ENCODE measurements at regions not wholly inside any gene's neighbourhood (a gene's known extent, or its start where the extent isn't known, plus 50 kb on each side); places are given as distances from the start of the nearest gene placed in this dataset.

DNA sequence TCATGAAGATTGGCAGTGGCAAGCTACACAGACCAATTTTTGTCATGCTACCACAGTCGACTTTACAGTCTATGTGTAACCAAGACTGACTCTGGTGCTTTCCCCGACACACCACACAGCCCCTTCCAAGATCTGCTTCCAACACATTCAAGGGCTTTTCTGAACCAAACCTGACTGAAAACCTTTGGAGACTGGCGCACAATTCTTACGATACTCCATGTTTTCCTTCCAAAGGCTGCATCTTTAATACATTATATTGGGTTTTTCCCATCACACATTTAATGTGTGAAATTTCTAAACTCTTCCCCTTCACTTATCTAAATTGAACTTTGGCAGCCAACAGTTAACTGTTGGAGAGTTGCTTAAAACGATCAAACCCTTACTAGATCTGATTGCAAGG, 127.7 kb upstream of the SOX5 start:
- DNase-seq (ENCODE audit: low spot score) = no peak
- in situ Hi-C loops (cut with MboI; ENCODE audit: low pct_unique_long_range_greater_than_20kb, low sequenced_read_pairs, unreplicated experiment) = no loop called here
- TF ChIP-seq CTCF (IDR thresholded peaks at IDR 0.05; ENCODE audit: extremely low read depth, insufficient read depth, missing control alignments) = no peak

DNA sequence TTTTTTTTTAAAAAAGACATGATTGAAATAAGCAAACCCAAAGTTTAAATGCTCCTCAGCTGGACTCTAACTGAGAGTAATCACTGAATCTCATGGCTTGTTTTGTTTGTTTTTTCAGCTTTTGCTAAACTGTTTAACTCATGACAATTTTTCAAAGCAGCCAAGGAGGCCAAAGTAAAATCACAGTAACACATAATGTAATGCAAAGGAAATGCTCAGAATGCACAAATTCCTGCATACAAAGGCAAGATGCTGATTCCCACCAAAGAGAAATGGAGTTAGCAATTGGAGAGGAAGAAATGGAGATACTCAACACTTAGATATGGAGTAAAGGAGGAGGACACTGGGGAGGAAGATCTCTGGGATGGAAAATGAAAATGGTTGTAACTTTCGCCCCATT, 126.2 kb upstream of the SOX5 start:
- TF ChIP-seq CTCF (IDR thresholded peaks at IDR 0.05; ENCODE audit: extremely low read depth, insufficient read depth, missing control alignments) = no peak
- in situ Hi-C loops (cut with MboI; ENCODE audit: low pct_unique_long_range_greater_than_20kb, low sequenced_read_pairs, unreplicated experiment) = no loop called here
- DNase-seq (ENCODE audit: low spot score) = no peak

DNA sequence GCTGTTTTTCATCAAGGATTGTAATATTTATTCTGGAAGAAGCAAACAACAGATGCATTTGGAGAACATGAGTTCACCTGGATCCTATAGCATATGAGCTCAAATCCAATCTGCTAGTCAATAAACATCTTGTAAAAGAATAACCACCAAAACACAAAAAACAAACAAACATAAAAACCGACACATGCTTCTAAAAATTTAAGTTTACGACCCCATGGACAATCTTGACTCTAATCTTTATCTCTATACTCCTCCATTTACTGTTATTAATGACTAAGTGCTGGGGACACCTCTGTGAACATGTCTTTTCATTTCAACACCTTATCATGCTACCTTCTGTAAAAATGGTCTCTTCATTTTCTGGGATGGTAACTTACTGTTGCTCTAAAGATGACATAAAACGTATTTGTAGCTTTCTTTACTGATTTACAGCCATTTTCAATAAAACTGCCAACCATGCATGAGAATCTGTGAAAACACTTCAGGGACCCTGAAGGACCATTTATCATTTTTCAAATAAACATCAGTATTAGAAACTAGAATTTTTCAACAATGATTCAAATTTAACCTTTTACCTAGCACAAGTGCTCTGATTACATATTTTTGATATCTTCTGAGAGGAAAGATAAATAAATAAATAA, 123.8 kb upstream of the SOX5 start:
- in situ Hi-C loops (cut with MboI; ENCODE audit: low pct_unique_long_range_greater_than_20kb, low sequenced_read_pairs, unreplicated experiment) = no loop called here
- no peak for DNase-seq (ENCODE audit: low spot score)
- TF ChIP-seq CTCF (IDR thresholded peaks at IDR 0.05; ENCODE audit: extremely low read depth, insufficient read depth, missing control alignments) = no peak

DNA sequence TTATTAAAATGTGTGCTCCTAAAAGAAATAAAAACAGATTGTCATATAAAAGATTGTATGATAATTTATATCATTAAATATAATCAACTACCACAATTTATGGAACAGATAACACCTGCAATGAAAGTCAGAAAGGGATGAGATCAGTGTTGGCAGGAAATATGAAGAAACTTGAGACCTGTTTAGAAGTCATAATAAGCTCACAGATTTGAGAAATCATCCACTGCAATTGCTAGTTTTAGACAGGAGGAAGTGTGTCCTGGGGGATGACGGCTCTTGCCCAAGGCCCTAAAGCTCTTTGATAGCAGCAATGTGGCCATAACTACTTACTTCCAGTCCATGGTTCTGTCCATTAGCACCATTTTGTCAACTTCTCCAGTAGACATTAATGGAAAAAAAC, 122.8 kb upstream of the SOX5 start:
- no peak for DNase-seq (ENCODE audit: low spot score)
- in situ Hi-C loops (cut with MboI; ENCODE audit: low pct_unique_long_range_greater_than_20kb, low sequenced_read_pairs, unreplicated experiment) = no loop called here
- TF ChIP-seq CTCF (IDR thresholded peaks at IDR 0.05; ENCODE audit: extremely low read depth, insufficient read depth, missing control alignments) = no peak

GRCh38 chr12:24071842-24072241, 122.4 kb upstream of the SOX5 start:
- in situ Hi-C loops (cut with MboI; ENCODE audit: low pct_unique_long_range_greater_than_20kb, low sequenced_read_pairs, unreplicated experiment) = no loop called here
- no peak for TF ChIP-seq CTCF (IDR thresholded peaks at IDR 0.05; ENCODE audit: extremely low read depth, insufficient read depth, missing control alignments)

GRCh38 chr12:24069532-24070395, 120.3 kb upstream of the SOX5 start:
- DNase-seq (ENCODE audit: low spot score) = no peak
- TF ChIP-seq CTCF (IDR thresholded peaks at IDR 0.05; ENCODE audit: extremely low read depth, insufficient read depth, missing control alignments) = no peak
- in situ Hi-C loops (cut with MboI; ENCODE audit: low pct_unique_long_range_greater_than_20kb, low sequenced_read_pairs, unreplicated experiment) = no loop called here

More at GRCh38 chr12:24071842-24072241, 122.4 kb upstream of the SOX5 start:
- DNase-seq (ENCODE audit: low spot score) = no peak

All from GM13977 (cell line).